ENCODE measurements at regions not wholly inside any gene's neighbourhood (a gene's known extent, or its start where the extent isn't known, plus 50 kb on each side); places are given as distances from the start of the nearest gene placed in this dataset.

DNA sequence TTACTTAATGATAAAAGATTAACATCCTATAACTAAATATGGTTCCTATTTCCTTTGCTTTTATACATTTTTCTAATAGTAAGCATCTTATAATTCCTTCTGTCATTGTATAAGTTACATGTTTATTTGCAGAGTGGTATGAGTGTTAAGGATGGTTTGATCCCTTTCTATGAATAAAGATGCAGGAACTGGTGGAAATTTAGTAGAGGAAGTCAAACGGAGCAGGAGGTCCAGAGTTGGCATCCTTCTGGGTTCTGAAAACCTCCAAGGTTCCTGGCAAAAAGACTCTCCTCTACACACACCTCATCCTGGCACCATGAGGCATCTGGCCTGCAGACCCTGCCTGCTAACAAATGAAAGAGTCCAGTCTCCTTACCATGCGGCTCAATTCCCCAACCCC lies 296.8 kb downstream of the SOX9 start:
- TF ChIP-seq TAF1 (IDR thresholded peaks at IDR 0.05; ENCODE audit: borderline replicate concordance, insufficient read depth, low read length) (no peak), POLR2AphosphoS5 (IDR thresholded peaks at IDR 0.05; ENCODE audit: low read depth, low read length) (no peak), SIN3A (IDR thresholded peaks at IDR 0.05; ENCODE audit: borderline replicate concordance, insufficient read depth, low read length) (no peak)

Measured in PFSK-1 (cell line).